GM04503 (cell line): ENCODE measurements at regions not wholly inside any gene's neighbourhood (a gene's known extent, or its start where the extent isn't known, plus 50 kb on each side); places are given as distances from the start of the nearest gene placed in this dataset.

ENCODE experiments used
- DNase-seq: peaks from one replicate; pipeline ENCODE4 v3.0.0-alpha.2; 2012; ENCODE audit warnings: low read depth

GRCh38 chr3:24596626-24597025 lies 102.0 kb upstream of the THRB start:
- DNase-seq: no peak

GRCh38 chr3:24598695-24599470 lies 104.2 kb upstream of the THRB start:
- DNase-seq: no peak

GRCh38 chr3:24601066-24601939 lies 106.7 kb upstream of the THRB start:
- DNase-seq: no peak

- no peak for DNase-seq
Observed at GRCh38 chr3:24604215-24604614, 109.6 kb upstream of the THRB start.

- no peak for DNase-seq
Observed at GRCh38 chr3:24605511-24606028, 110.9 kb upstream of the THRB start.

- no peak for DNase-seq
Observed at GRCh38 chr3:24607281-24607680, 112.6 kb upstream of the THRB start.

- no peak for DNase-seq
Observed at GRCh38 chr3:24608701-24609390, 114.2 kb upstream of the THRB start.

GRCh38 chr3:24614359-24614758 lies 119.7 kb upstream of the THRB start:
- no peak for DNase-seq

GRCh38 chr3:24615177-24615576 lies 120.5 kb upstream of the THRB start:
- DNase-seq: no peak

- DNase-seq: no peak
Observed at GRCh38 chr3:24616110-24616829, 121.6 kb upstream of the THRB start.

GRCh38 chr3:24622138-24622537 lies 127.5 kb upstream of the THRB start:
- DNase-seq: no peak

GRCh38 chr3:24622696-24623225 lies 128.1 kb upstream of the THRB start:
- no peak for DNase-seq

- DNase-seq: no peak
Observed at GRCh38 chr3:24623657-24624056, 129.0 kb upstream of the THRB start.

GRCh38 chr3:24624938-24625681 lies 130.5 kb upstream of the THRB start:
- DNase-seq: no peak

- DNase-seq: no peak
Observed at GRCh38 chr3:24628523-24629258, 134.0 kb upstream of the THRB start.

GRCh38 chr3:24631481-24631880 lies 136.8 kb upstream of the THRB start:
- no peak for DNase-seq

GRCh38 chr3:24639061-24639460 lies 144.4 kb upstream of the THRB start:
- no peak for DNase-seq

GRCh38 chr3:24639481-24640329 lies 145.1 kb upstream of the THRB start:
- no peak for DNase-seq

GRCh38 chr3:24640330-24640877 lies 145.8 kb upstream of the THRB start:
- DNase-seq: peak; percentile 14
